ENCODE measurements at regions not wholly inside any gene's neighbourhood (a gene's known extent, or its start where the extent isn't known, plus 50 kb on each side); places are given as distances from the start of the nearest gene placed in this dataset.

DNA sequence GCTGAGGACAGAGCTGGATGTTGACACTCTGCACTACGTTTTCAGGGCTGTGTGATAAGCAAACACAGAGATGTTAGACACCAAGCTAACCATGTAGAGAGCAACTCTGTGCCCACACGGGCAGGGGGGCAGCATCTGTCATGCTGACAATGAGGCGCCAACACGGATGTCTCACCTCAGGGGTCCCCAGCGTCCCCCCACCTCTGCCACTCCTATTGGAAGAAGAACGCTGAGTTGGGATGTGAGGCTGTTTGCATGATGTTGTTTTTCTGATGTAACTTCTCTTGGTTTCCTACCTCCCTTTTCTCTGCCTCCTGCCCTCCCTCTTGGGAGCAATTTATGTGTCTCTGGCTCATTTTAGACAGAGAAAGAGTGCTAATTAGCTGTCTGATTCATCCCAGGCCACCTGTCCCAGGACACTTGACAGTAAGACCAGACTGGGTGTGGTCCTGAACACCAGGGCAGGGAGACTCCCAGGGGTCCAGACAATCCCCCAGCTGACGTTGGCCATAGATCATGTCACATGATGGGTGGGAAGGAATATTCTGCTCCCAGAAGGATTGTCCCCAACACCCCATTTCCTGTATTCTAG, 89.2 kb upstream of the NCAM1 start:
- H3K4me3 ChIP-seq (ENCODE audit: control insufficient read depth, low read depth, low read length): no peak overlapping the region
- DNase-seq (ENCODE audit: low read depth): no peak
- TF ChIP-seq, protein P1, sequence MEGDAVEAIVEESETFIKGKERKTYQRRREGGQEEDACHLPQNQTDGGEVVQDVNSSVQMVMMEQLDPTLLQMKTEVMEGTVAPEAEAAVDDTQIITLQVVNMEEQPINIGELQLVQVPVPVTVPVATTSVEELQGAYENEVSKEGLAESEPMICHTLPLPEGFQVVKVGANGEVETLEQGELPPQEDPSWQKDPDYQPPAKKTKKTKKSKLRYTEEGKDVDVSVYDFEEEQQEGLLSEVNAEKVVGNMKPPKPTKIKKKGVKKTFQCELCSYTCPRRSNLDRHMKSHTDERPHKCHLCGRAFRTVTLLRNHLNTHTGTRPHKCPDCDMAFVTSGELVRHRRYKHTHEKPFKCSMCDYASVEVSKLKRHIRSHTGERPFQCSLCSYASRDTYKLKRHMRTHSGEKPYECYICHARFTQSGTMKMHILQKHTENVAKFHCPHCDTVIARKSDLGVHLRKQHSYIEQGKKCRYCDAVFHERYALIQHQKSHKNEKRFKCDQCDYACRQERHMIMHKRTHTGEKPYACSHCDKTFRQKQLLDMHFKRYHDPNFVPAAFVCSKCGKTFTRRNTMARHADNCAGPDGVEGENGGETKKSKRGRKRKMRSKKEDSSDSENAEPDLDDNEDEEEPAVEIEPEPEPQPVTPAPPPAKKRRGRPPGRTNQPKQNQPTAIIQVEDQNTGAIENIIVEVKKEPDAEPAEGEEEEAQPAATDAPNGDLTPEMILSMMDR (IDR thresholded peaks at IDR 0.05; ENCODE audit: control insufficient read depth, insufficient read depth, low read depth, low read length, missing control alignments): no peak

- DNase-seq (ENCODE audit: low read depth): no peak
- no peak overlapping the region for H3K4me3 ChIP-seq (ENCODE audit: control insufficient read depth, low read depth, low read length)
- TF ChIP-seq, protein P1 (IDR thresholded peaks at IDR 0.05; ENCODE audit: control insufficient read depth, insufficient read depth, low read depth, low read length, missing control alignments): no peak
Observed at GRCh38 chr11:112874980-112875379, 86.2 kb upstream of the NCAM1 start.

DNA sequence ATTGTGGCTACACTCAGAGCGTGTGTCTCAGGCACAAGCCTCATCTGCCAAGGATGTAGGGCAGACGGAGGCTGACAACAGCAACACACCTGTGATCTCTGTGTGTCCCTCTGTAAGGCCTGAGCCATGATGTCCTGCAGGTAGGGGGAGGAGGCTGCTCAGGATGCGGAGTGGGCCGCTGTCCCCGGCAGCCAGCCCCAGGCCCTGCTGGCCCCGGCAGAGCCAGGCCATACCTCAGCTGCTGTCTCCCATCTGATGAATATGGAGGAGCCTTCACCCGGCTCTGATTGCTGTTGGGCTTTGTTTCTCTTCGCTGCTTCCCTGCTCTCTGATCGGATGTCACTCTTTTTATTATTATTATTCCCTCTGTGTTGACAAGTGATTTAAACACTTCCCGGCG, 83.6 kb upstream of the NCAM1 start:
- H3K4me3 ChIP-seq (ENCODE audit: control insufficient read depth, low read depth, low read length): no peak overlapping the region
- TF ChIP-seq, protein P1 (IDR thresholded peaks at IDR 0.05; ENCODE audit: control insufficient read depth, insufficient read depth, low read depth, low read length, missing control alignments): no peak
- DNase-seq (ENCODE audit: low read depth): no peak

DNA sequence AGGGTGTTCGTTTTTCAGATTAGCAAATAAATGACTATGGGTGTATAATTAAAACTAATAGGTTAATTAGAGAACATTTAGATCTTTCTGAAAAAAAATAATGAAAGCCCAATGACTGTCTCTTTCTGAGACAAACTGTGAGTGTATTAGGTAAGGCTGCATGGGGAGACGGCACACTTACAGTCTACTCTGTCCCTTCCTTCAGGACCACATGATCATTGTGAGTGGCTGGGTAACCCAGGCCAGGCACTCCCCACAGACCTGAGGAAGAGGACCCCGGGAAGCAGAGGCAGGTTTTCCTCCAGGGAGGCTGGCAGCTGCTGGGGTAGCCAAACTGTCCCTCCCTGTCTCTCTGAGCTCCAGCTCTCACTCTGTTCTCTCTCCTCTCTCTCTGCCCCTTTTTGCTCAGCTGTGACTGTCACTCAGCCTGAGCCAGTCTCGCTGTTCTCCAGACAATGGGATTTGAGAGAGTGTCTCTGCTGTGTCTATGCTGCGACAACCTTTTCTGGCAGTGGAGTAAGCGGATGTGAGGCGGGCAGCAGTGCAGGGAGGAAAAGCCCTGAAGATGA, 83.1 kb upstream of the NCAM1 start:
- no peak for DNase-seq (ENCODE audit: low read depth)
- H3K4me3 ChIP-seq (ENCODE audit: control insufficient read depth, low read depth, low read length): no peak overlapping the region
- TF ChIP-seq, protein P1 (IDR thresholded peaks at IDR 0.05; ENCODE audit: control insufficient read depth, insufficient read depth, low read depth, low read length, missing control alignments): no peak

- TF ChIP-seq, protein P1 (IDR thresholded peaks at IDR 0.05; ENCODE audit: control insufficient read depth, insufficient read depth, low read depth, low read length, missing control alignments): no peak
- DNase-seq (ENCODE audit: low read depth): no peak
- no peak overlapping the region for H3K4me3 ChIP-seq (ENCODE audit: control insufficient read depth, low read depth, low read length)
Observed at GRCh38 chr11:112880495-112880894, 80.7 kb upstream of the NCAM1 start.

- H3K4me3 ChIP-seq (ENCODE audit: control insufficient read depth, low read depth, low read length): no peak overlapping the region
- no peak for DNase-seq (ENCODE audit: low read depth)
- TF ChIP-seq, protein P1 (IDR thresholded peaks at IDR 0.05; ENCODE audit: control insufficient read depth, insufficient read depth, low read depth, low read length, missing control alignments): no peak
Observed at GRCh38 chr11:112881461-112881860, 79.8 kb upstream of the NCAM1 start.
